Immature natural killer cell (primary cell): ENCODE measurements at regions not wholly inside any gene's neighbourhood (a gene's known extent, or its start where the extent isn't known, plus 50 kb on each side); places are given as distances from the start of the nearest gene placed in this dataset.

Experiments used
- DNase-seq, 3 donors: peaks; one replicate each; pipeline ENCODE4 v3.0.0; 2022; ENCODE audit warnings: mixed read lengths in 1 of 3
- H3K27ac Mint-ChIP-seq, 6 donors: one replicate each; pipeline ENCODE4 v1.8.0; 2020; ENCODE audit warnings: mixed read lengths in 6 of 6, mild to moderate bottlenecking in 5 of 6, inconsistent platforms in 4 of 6, moderate library complexity in 3 of 6
- H3K27me3 Mint-ChIP-seq, 3 donors: one replicate each; pipeline ENCODE4 v1.8.0; 2020 to 2021; ENCODE audit warnings: low read depth in 3 of 3, mild to moderate bottlenecking in 3 of 3, mixed read lengths in 3 of 3, moderate library complexity in 3 of 3, inconsistent platforms in 1 of 3
- H3K36me3 Mint-ChIP-seq, 3 donors: one replicate each; pipeline ENCODE4 v1.8.0; 2020; ENCODE audit warnings: mixed read lengths in 3 of 3, inconsistent platforms in 2 of 3, mild to moderate bottlenecking in 2 of 3
- H3K4me1 Mint-ChIP-seq, 2 donors: one replicate each; pipeline ENCODE4 v1.8.0; 2020; ENCODE audit warnings: inconsistent platforms in 2 of 2, mild to moderate bottlenecking in 2 of 2, mixed read lengths in 2 of 2, moderate library complexity in 1 of 2
- H3K4me3 Mint-ChIP-seq, 5 donors: one replicate each; pipeline ENCODE4 v1.8.0; 2020; ENCODE audit warnings: mild to moderate bottlenecking in 5 of 5, mixed read lengths in 5 of 5, inconsistent platforms in 3 of 5, moderate library complexity in 3 of 5
- H3K9me3 Mint-ChIP-seq, 6 donors: one replicate each; pipeline ENCODE4 v1.8.0; 2020; ENCODE audit warnings: mild to moderate bottlenecking in 6 of 6, mixed read lengths in 6 of 6, inconsistent platforms in 4 of 6, moderate library complexity in 3 of 6

GRCh38 chr5:3026099-3026498 lies 274.6 kb upstream of the IRX2 start:
- H3K27me3 Mint-ChIP-seq = peaks cover 0 to 3% (median 0%) of the 10 kb centered on the region in 3 donors
- no peak for DNase-seq
- H3K4me1 Mint-ChIP-seq = no peaks in the 10 kb centered on the region
- H3K36me3 Mint-ChIP-seq = no peaks in the 10 kb centered on the region
- H3K27ac Mint-ChIP-seq = no peak overlapping the region
- H3K9me3 Mint-ChIP-seq = peaks cover 0 to 8% (median 4%) of the 10 kb centered on the region in 6 donors
- H3K4me3 Mint-ChIP-seq = no peak overlapping the region

- DNase-seq = no peak
- peaks cover 0 to 3% (median 0%) of the 10 kb centered on the region in 3 donors for H3K27me3 Mint-ChIP-seq
- H3K36me3 Mint-ChIP-seq = no peaks in the 10 kb centered on the region
- peaks cover 0 to 6% (median 3%) of the 10 kb centered on the region in 6 donors for H3K9me3 Mint-ChIP-seq
- H3K4me1 Mint-ChIP-seq = no peaks in the 10 kb centered on the region
- H3K4me3 Mint-ChIP-seq = no peak overlapping the region
- no peak overlapping the region for H3K27ac Mint-ChIP-seq
These were observed 273.9 kb upstream of the IRX2 start for GRCh38 chr5:3025392-3025791.

GRCh38 chr5:3024976-3025375 lies 273.5 kb upstream of the IRX2 start:
- Mint-ChIP-seq H3K27me3 (peaks cover 0 to 2% (median 0%) of the 10 kb centered on the region in 3 donors), H3K4me1 (no peaks in the 10 kb centered on the region), H3K9me3 (peaks cover 0 to 6% (median 2%) of the 10 kb centered on the region in 6 donors), H3K27ac (no peak overlapping the region), H3K36me3 (no peaks in the 10 kb centered on the region), H3K4me3 (no peak overlapping the region)
- no peak for DNase-seq

GRCh38 chr5:3024554-3024953 lies 273.1 kb upstream of the IRX2 start:
- Mint-ChIP-seq H3K27ac (no peak overlapping the region), H3K36me3 (no peaks in the 10 kb centered on the region), H3K4me3 (no peak overlapping the region), H3K4me1 (no peaks in the 10 kb centered on the region), H3K9me3 (peaks cover 0 to 6% (median 2%) of the 10 kb centered on the region in 6 donors), H3K27me3 (peaks cover 0 to 2% (median 0%) of the 10 kb centered on the region in 3 donors)
- no peak for DNase-seq

- H3K27ac Mint-ChIP-seq = no peak overlapping the region
- peaks cover 0 to 6% (median 2%) of the 10 kb centered on the region in 6 donors for H3K9me3 Mint-ChIP-seq
- H3K27me3 Mint-ChIP-seq = peaks cover 0 to 2% (median 0%) of the 10 kb centered on the region in 3 donors
- no peak overlapping the region for H3K4me3 Mint-ChIP-seq
- no peaks in the 10 kb centered on the region for H3K4me1 Mint-ChIP-seq
- no peaks in the 10 kb centered on the region for H3K36me3 Mint-ChIP-seq
- no peak for DNase-seq
These were observed 272.6 kb upstream of the IRX2 start for GRCh38 chr5:3024126-3024525.

- Mint-ChIP-seq H3K27me3 (peaks cover 0 to 2% (median 0%) of the 10 kb centered on the region in 3 donors), H3K36me3 (no peaks in the 10 kb centered on the region), H3K4me1 (no peaks in the 10 kb centered on the region), H3K27ac (no peak overlapping the region), H3K9me3 (peaks cover 0 to 6% (median 4%) of the 10 kb centered on the region in 6 donors), H3K4me3 (no peak overlapping the region)
- DNase-seq = no peak
These were observed 272.2 kb upstream of the IRX2 start for GRCh38 chr5:3023656-3024055.

- Mint-ChIP-seq H3K27me3 (peaks cover 0 to 2% (median 0%) of the 10 kb centered on the region in 3 donors), H3K4me1 (no peaks in the 10 kb centered on the region), H3K36me3 (no peaks in the 10 kb centered on the region), H3K4me3 (no peak overlapping the region), H3K9me3 (peaks cover 0 to 6% (median 2%) of the 10 kb centered on the region in 6 donors), H3K27ac (no peak overlapping the region)
- DNase-seq = no peak
These were observed 271.2 kb upstream of the IRX2 start for GRCh38 chr5:3022665-3023064.

GRCh38 chr5:3020426-3020825 lies 268.9 kb upstream of the IRX2 start:
- Mint-ChIP-seq H3K4me3 (no peak overlapping the region), H3K9me3 (peaks cover 0 to 6% (median 0%) of the 10 kb centered on the region in 6 donors), H3K27me3 (peaks cover 0 to 2% (median 0%) of the 10 kb centered on the region in 3 donors), H3K4me1 (no peaks in the 10 kb centered on the region), H3K36me3 (no peaks in the 10 kb centered on the region), H3K27ac (no peak overlapping the region)
- no peak for DNase-seq

- no peaks in the 10 kb centered on the region for H3K4me1 Mint-ChIP-seq
- peaks cover 0 to 6% (median 0%) of the 10 kb centered on the region in 6 donors for H3K9me3 Mint-ChIP-seq
- H3K4me3 Mint-ChIP-seq = no peak overlapping the region
- no peak overlapping the region for H3K27ac Mint-ChIP-seq
- H3K36me3 Mint-ChIP-seq = no peaks in the 10 kb centered on the region
- peaks cover 0 to 2% (median 0%) of the 10 kb centered on the region in 3 donors for H3K27me3 Mint-ChIP-seq
- DNase-seq = no peak
These were observed 267.6 kb upstream of the IRX2 start for GRCh38 chr5:3019045-3019444.

- H3K36me3 Mint-ChIP-seq = no peaks in the 10 kb centered on the region
- H3K27ac Mint-ChIP-seq = no peak overlapping the region
- H3K4me1 Mint-ChIP-seq = no peaks in the 10 kb centered on the region
These were observed 260.2 kb upstream of the IRX2 start for GRCh38 chr5:3011764-3012017.

GRCh38 chr5:3010953-3011763 lies 259.7 kb upstream of the IRX2 start:
- DNase-seq = no peak
- H3K4me3 Mint-ChIP-seq = no peak overlapping the region
- H3K27me3 Mint-ChIP-seq = peaks cover 0 to 2% (median under 1%) of the 10 kb centered on the region in 3 donors
- H3K4me1 Mint-ChIP-seq = no peaks in the 10 kb centered on the region
- H3K36me3 Mint-ChIP-seq = no peaks in the 10 kb centered on the region
- H3K27ac Mint-ChIP-seq = no peak overlapping the region
- peaks cover 0 to 4% (median 0%) of the 10 kb centered on the region in 6 donors for H3K9me3 Mint-ChIP-seq

More at GRCh38 chr5:3011764-3012017, 260.2 kb upstream of the IRX2 start:
- no peak for DNase-seq
- Mint-ChIP-seq H3K4me3 (no peak overlapping the region), H3K27me3 (peaks cover 0 to 2% (median 0%) of the 10 kb centered on the region in 3 donors), H3K9me3 (peaks cover 0 to 4% (median 0%) of the 10 kb centered on the region in 6 donors)

- H3K27ac Mint-ChIP-seq = no peak overlapping the region
- peaks cover 0 to 2% (median 2%) of the 10 kb centered on the region in 3 donors for H3K27me3 Mint-ChIP-seq
- no peak for DNase-seq
- no peaks in the 10 kb centered on the region for H3K36me3 Mint-ChIP-seq
- peaks cover 0 to 6% (median 0%) of the 10 kb centered on the region in 6 donors for H3K9me3 Mint-ChIP-seq
- no peaks in the 10 kb centered on the region for H3K4me1 Mint-ChIP-seq
- no peak overlapping the region for H3K4me3 Mint-ChIP-seq
These were observed 258.9 kb upstream of the IRX2 start for GRCh38 chr5:3010301-3010952.

- Mint-ChIP-seq H3K36me3 (no peaks in the 10 kb centered on the region), H3K27me3 (peaks cover 0 to 2% (median 2%) of the 10 kb centered on the region in 3 donors), H3K4me1 (no peaks in the 10 kb centered on the region), H3K9me3 (peaks cover 0 to 13% (median 1%) of the 10 kb centered on the region in 6 donors), H3K4me3 (no peak overlapping the region), H3K27ac (no peak overlapping the region)
- no peak for DNase-seq
These were observed 258.1 kb upstream of the IRX2 start for GRCh38 chr5:3009605-3010004.

GRCh38 chr5:3007577-3007976 lies 256.1 kb upstream of the IRX2 start:
- Mint-ChIP-seq H3K4me1 (no peaks in the 10 kb centered on the region), H3K27me3 (peaks cover 0 to 6% (median 2%) of the 10 kb centered on the region in 3 donors), H3K9me3 (peaks cover 0 to 13% (median 1%) of the 10 kb centered on the region in 6 donors), H3K36me3 (no peaks in the 10 kb centered on the region), H3K27ac (no peak overlapping the region), H3K4me3 (no peak overlapping the region)
- no peak for DNase-seq
